ENCODE measurements at regions not wholly inside any gene's neighbourhood (a gene's known extent, or its start where the extent isn't known, plus 50 kb on each side); places are given as distances from the start of the nearest gene placed in this dataset.

DNA sequence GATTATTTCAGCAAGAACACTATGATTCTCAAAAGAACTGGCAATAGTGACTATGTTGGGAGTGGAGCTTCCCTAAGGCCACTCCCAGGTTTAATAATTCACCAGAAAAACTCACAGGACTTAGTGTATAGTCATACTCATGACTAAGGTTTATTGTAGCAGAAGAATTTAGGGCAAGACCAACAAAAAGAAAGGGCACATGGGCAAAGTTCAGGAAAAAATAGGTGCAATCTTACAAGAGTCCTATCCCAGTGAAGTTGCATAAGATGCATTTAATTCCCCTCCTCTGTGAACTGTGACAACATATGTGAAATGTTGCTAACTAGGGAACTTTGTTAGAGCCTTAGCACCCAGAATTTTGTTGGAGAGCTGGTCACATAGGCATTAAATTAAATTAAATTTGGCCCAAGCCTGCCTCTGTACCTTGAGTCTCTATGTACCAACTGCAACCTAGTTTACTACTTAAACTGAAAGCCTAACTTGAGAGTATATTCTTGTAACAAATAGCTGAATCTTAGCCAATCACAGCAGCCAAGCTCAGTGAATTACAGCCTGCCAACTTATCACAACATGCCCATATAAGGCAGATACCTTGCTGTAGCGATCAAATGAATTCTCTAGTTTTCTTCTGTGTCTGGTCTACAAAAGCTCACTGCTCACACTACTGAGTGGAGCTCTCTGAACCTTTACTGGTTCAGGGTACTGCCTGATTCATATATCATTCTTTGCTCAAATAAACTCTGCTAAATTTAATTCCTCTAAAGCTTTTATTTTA is 386.2 kb upstream of the ARHGEF26 start:
- TF ChIP-seq SP1 (CRISPR knock-in tag; conservative IDR thresholded peaks at IDR 0.05) (no peak), RELA (CRISPR knock-in tag; IDR thresholded peaks at IDR 0.05; ENCODE audit: borderline replicate concordance) (no peak), ZNF671 (CRISPR knock-in tag; IDR thresholded peaks at IDR 0.05) (no peak), ZNF121 (CRISPR knock-in tag; IDR thresholded peaks at IDR 0.05) (no peak), ZMAT4 (CRISPR knock-in tag; IDR thresholded peaks at IDR 0.05) (no peak), CREB1 (CRISPR knock-in tag; IDR thresholded peaks at IDR 0.05) (no peak), NR2C2 (CRISPR knock-in tag; IDR thresholded peaks at IDR 0.05) (no peak), MLX (CRISPR knock-in tag; IDR thresholded peaks at IDR 0.05) (no peak), NR1H2 (CRISPR knock-in tag; IDR thresholded peaks at IDR 0.05) (no peak), SMAD3 (CRISPR knock-in tag; IDR thresholded peaks at IDR 0.05; ENCODE audit: borderline replicate concordance) (no peak), TCF7 (CRISPR knock-in tag; IDR thresholded peaks at IDR 0.05; ENCODE audit: low read depth) (no peak)
- TF ChIP-seq, protein P1, sequence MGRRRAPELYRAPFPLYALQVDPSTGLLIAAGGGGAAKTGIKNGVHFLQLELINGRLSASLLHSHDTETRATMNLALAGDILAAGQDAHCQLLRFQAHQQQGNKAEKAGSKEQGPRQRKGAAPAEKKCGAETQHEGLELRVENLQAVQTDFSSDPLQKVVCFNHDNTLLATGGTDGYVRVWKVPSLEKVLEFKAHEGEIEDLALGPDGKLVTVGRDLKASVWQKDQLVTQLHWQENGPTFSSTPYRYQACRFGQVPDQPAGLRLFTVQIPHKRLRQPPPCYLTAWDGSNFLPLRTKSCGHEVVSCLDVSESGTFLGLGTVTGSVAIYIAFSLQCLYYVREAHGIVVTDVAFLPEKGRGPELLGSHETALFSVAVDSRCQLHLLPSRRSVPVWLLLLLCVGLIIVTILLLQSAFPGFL (CRISPR knock-in tag; IDR thresholded peaks at IDR 0.05; ENCODE audit: borderline replicate concordance), result no peak
- TF ChIP-seq, protein P2, sequence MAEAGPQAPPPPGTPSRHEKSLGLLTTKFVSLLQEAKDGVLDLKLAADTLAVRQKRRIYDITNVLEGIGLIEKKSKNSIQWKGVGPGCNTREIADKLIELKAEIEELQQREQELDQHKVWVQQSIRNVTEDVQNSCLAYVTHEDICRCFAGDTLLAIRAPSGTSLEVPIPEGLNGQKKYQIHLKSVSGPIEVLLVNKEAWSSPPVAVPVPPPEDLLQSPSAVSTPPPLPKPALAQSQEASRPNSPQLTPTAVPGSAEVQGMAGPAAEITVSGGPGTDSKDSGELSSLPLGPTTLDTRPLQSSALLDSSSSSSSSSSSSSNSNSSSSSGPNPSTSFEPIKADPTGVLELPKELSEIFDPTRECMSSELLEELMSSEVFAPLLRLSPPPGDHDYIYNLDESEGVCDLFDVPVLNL (CRISPR knock-in tag; IDR thresholded peaks at IDR 0.05; ENCODE audit: borderline replicate concordance, low read depth), result no peak
- TF ChIP-seq, protein P3, sequence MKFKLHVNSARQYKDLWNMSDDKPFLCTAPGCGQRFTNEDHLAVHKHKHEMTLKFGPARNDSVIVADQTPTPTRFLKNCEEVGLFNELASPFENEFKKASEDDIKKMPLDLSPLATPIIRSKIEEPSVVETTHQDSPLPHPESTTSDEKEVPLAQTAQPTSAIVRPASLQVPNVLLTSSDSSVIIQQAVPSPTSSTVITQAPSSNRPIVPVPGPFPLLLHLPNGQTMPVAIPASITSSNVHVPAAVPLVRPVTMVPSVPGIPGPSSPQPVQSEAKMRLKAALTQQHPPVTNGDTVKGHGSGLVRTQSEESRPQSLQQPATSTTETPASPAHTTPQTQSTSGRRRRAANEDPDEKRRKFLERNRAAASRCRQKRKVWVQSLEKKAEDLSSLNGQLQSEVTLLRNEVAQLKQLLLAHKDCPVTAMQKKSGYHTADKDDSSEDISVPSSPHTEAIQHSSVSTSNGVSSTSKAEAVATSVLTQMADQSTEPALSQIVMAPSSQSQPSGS (CRISPR knock-in tag; IDR thresholded peaks at IDR 0.05; ENCODE audit: borderline replicate concordance, low read depth), result no peak
- TF ChIP-seq, protein P4, sequence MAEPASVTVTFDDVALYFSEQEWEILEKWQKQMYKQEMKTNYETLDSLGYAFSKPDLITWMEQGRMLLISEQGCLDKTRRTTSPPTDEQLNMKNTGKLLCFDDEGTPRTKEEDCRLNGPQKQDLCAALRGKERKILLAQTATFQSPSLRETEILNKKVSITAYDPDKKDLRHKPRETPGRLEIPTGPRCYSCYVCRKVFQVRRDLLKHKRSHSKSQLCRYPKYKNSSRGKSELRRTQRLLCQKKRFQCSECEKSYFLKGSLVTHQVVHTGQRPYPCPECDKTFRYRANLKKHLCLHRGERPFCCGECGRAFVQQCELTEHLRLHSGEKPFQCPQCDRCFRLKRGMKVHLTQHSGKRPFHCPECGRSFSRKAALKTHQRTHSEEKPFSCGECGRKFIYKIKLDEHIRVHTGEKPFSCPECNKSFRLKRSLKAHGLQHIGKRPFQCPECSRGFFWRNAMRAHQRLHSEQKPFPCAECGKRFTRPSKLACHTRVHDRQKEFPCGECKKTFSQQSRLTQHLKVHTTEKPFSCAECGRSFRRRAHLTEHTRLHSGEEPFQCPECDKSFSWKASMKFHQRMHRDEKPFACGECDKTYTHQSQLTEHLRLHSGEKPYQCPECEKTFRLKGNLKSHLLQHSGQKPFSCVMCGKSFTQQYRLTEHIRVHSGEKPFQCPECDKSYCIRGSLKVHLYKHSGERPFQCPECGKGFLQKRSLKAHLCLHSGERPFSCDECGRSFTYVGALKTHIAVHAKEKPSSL (CRISPR knock-in tag; conservative IDR thresholded peaks at IDR 0.05), result no peak
- no peak for ATAC-seq
- Mint-ChIP-seq H3K27me3 (ENCODE audit: low read depth) (no peaks in the 10 kb centered on the region), H3K27ac (no peak overlapping the region), H3K36me3 (peaks cover 23% of the 10 kb centered on the region), H3K9me3 (peaks cover 62% of the 10 kb centered on the region), H3K4me1 (peaks cover 3% of the 10 kb centered on the region), H3K4me3 (no peak overlapping the region)
- DNase-seq (ENCODE audit: low spot score), result no peak
- CTCF ChIA-PET, result no interaction called here
- POLR2A ChIA-PET, result no interaction called here

GRCh38 chr3:153740109-153740508 is 381.1 kb upstream of the ARHGEF26 start:
- DNase-seq (ENCODE audit: low spot score) (no peak), ATAC-seq (peak; percentile 41)
- no peak overlapping the region for H3K27ac Mint-ChIP-seq
- ChIA-PET CTCF (no interaction called here), POLR2A (no interaction called here)
- peaks cover 5% of the 10 kb centered on the region for H3K36me3 Mint-ChIP-seq
- H3K4me3 Mint-ChIP-seq, result no peak overlapping the region
- peaks cover 32% of the 10 kb centered on the region for H3K9me3 Mint-ChIP-seq
- H3K27me3 Mint-ChIP-seq (ENCODE audit: low read depth), result no peaks in the 10 kb centered on the region
- H3K4me1 Mint-ChIP-seq, result peaks cover 33% of the 10 kb centered on the region
- TF ChIP-seq SOX15 (CRISPR knock-in tag; IDR thresholded peaks at IDR 0.05) (no peak), IRF2 (CRISPR knock-in tag; IDR thresholded peaks at IDR 0.05; ENCODE audit: borderline replicate concordance, low read depth) (no peak), ZNF232 (CRISPR knock-in tag; IDR thresholded peaks at IDR 0.05) (no peak), TP53 (CRISPR knock-in tag; IDR thresholded peaks at IDR 0.05) (no peak), SP1 (CRISPR knock-in tag; conservative IDR thresholded peaks at IDR 0.05) (no peak), ZNF281 (CRISPR knock-in tag; IDR thresholded peaks at IDR 0.05) (no peak)
- TF ChIP-seq, protein P5, sequence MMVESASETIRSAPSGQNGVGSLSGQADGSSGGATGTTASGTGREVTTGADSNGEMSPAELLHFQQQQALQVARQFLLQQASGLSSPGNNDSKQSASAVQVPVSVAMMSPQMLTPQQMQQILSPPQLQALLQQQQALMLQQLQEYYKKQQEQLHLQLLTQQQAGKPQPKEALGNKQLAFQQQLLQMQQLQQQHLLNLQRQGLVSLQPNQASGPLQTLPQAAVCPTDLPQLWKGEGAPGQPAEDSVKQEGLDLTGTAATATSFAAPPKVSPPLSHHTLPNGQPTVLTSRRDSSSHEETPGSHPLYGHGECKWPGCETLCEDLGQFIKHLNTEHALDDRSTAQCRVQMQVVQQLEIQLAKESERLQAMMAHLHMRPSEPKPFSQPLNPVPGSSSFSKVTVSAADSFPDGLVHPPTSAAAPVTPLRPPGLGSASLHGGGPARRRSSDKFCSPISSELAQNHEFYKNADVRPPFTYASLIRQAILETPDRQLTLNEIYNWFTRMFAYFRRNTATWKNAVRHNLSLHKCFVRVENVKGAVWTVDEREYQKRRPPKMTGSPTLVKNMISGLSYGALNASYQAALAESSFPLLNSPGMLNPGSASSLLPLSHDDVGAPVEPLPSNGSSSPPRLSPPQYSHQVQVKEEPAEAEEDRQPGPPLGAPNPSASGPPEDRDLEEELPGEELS (CRISPR knock-in tag; IDR thresholded peaks at IDR 0.05), result no peak
- TF ChIP-seq, protein P6, sequence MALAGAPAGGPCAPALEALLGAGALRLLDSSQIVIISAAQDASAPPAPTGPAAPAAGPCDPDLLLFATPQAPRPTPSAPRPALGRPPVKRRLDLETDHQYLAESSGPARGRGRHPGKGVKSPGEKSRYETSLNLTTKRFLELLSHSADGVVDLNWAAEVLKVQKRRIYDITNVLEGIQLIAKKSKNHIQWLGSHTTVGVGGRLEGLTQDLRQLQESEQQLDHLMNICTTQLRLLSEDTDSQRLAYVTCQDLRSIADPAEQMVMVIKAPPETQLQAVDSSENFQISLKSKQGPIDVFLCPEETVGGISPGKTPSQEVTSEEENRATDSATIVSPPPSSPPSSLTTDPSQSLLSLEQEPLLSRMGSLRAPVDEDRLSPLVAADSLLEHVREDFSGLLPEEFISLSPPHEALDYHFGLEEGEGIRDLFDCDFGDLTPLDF (CRISPR knock-in tag; IDR thresholded peaks at IDR 0.05), result no peak

All from WTC11 (cell line).